Activated naive CD4-positive, alpha-beta T cell treated with Interleukin-2 at 50 U/mL for 16 hours (primary cell): ENCODE measurements at regions not wholly inside any gene's neighbourhood (a gene's known extent, or its start where the extent isn't known, plus 50 kb on each side); places are given as distances from the start of the nearest gene placed in this dataset.

Source experiments
- DNase-seq: peaks from one replicate; pipeline ENCODE4 v3.0.0-alpha.2; 2020

GRCh38 chr5:164941132-164941531, 1435.7 kb downstream of the MAT2B start:
- no peak for DNase-seq

- no peak for DNase-seq
Measured at GRCh38 chr5:164950927-164951326, 1445.5 kb downstream of the MAT2B start.

GRCh38 chr5:164951570-164951969, 1446.2 kb downstream of the MAT2B start:
- no peak for DNase-seq

DNA sequence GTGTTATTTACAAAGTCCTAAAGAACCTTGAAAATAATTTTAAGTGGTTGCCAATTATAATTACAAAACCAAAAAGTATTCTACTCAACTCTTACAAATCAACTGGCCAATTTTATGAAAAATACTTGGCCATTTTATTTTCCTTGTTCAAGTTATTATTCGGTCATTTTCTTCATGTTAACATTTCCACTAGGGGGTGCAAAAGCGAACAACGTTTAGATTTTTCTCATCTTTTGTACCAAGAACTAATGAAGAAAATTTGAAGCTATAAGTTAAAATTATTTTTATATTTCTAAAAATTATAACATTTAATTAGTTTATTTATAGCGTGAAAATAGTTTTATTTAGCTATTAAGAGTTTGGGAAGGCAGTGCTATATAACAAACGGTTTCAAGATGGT, 1453.3 kb downstream of the MAT2B start:
- no peak for DNase-seq

- no peak for DNase-seq
Measured at GRCh38 chr5:164959761-164960160, 1454.3 kb downstream of the MAT2B start.

DNA sequence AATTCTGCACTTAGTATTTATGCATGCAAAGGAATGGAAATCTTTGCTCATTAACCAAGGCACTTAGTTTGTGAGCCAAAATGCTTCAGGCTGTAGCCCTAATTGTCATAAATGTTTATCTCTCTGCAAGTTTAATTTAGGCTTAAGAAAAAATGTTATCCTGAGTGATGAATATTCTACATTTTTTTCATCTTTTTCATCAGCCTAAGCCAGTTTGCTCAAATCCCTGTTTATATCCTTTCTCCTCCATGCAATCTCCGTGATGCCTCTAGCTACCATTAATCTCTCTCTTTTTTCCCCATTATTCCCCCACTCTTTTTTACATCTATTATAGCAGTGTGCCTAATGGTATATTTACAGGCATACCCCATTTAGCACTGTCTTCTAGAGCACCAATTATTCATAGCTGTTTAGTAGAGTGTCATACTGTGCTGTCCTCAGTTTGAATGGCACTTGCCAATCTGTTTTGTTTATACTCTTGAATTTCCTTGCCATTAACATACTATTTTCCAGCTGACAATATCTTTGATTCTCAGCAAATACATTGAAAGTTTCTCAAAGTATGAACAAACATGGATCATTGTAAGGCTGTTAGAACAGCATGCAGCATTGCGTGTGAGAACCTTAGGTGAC, 1457.0 kb downstream of the MAT2B start:
- DNase-seq, result no peak

GRCh38 chr5:164966611-164967010, 1461.2 kb downstream of the MAT2B start:
- no peak for DNase-seq

GRCh38 chr5:164967354-164967753, 1461.9 kb downstream of the MAT2B start:
- no peak for DNase-seq

- no peak for DNase-seq
Measured at GRCh38 chr5:164972973-164973372, 1467.6 kb downstream of the MAT2B start.

- DNase-seq, result no peak
Measured at GRCh38 chr5:164975986-164976385, 1470.6 kb downstream of the MAT2B start.

- DNase-seq, result no peak
Measured at GRCh38 chr5:164980480-164980879, 1475.1 kb downstream of the MAT2B start.

DNA sequence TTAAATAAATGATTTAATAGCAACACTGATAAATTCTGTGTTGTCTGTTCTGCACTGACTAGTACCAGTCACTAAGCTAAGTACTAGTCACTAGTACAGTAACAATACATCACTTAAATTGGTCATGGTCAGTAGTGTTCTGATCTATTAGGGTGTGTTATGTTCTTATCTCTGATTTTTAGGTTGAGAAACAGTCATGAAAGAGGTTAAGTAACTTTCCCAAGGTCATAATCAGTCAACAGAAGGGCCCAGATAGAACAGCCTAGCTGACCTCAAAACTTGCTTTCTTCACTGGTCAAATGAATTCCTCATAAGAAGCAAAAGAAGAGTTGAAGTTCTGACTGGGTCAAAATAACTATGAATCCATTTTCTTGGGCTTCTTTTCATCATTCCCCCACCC, 1492.7 kb downstream of the MAT2B start:
- no peak for DNase-seq

DNA sequence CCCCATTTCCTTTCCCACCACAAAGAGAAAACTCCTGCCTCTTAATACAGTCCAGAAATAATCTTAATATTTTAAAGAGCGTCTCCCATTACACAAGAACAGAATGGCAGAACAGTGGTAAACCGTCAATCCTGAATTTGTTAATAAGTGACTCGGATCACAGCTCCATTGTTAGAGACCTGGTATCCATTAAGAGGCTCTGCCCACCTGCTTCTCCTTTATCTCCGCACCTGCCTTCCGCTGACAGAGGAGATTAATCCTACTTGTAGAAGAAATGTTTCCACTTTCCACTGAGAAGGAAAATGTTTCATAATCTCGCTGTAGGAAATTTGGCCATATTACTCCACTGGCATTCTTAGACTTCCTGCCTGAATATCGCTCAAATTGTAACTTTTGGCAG, 1493.2 kb downstream of the MAT2B start:
- DNase-seq, result no peak

- DNase-seq, result no peak
Measured at GRCh38 chr5:165000479-165001190, 1495.2 kb downstream of the MAT2B start.

GRCh38 chr5:165003283-165003682, 1497.9 kb downstream of the MAT2B start:
- DNase-seq, result no peak

GRCh38 chr5:165004175-165004574, 1498.8 kb downstream of the MAT2B start:
- no peak for DNase-seq

GRCh38 chr5:165014439-165014838, 1509.0 kb downstream of the MAT2B start:
- DNase-seq, result no peak

DNA sequence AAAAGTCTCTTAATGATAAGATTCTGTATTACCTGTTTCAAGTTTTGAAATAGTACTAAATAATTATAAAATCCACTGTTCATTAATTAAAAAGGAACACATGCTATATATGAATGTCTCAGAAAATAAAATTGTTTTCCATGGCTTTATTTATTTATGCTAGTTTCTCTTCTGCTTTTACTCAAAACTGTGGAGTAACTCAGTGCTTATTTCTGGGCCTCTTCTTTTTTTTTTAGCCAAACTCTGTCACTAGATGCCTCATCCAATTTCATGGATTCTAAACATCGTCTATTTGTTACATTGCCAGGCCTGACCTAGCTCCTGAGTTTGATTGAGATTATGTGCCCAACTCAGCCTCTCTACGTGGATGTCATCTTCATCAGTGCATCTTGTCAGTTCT, 1509.7 kb downstream of the MAT2B start:
- DNase-seq, result no peak

DNA sequence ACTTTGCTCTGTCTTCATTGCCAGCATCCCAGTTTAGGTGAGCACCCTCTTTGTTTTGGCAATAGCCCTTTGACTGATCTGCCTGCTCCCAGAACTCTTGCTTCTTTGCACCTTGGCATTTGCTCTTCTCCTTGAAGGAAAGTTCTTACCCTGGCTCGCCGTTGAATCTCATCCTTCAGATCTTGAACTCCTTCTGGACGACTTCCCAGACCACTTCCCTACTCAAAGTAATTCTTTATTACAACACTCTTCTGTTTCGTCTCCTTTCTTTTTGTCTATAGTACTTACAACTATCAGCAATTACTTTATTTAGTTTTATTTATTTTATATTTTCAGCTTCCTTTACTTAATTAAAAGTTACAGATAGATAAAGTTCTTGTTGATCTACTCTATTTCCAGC, 1510.1 kb downstream of the MAT2B start:
- DNase-seq, result no peak

- no peak for DNase-seq
Measured at GRCh38 chr5:165026971-165027370, 1521.6 kb downstream of the MAT2B start.

DNA sequence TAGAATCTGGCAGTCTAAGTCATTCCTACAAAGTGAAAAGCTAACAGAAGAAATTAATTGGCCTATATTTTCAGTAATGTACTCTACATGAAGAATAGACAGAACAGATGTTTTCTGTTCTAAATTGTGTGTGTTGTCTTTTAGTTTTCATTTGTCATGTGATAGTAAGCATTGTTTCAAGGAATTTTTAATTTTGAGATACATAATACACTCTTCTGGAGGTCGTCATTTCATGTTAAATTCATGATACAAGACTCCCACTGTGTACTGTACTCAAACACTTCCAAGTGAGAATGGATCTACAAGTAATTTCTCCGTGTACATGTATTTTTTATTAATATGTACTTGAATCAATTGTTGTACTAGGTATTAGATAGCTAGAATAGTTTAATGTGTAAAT, 1522.9 kb downstream of the MAT2B start:
- no peak for DNase-seq

GRCh38 chr5:165029099-165029870, 1523.9 kb downstream of the MAT2B start:
- no peak for DNase-seq

DNA sequence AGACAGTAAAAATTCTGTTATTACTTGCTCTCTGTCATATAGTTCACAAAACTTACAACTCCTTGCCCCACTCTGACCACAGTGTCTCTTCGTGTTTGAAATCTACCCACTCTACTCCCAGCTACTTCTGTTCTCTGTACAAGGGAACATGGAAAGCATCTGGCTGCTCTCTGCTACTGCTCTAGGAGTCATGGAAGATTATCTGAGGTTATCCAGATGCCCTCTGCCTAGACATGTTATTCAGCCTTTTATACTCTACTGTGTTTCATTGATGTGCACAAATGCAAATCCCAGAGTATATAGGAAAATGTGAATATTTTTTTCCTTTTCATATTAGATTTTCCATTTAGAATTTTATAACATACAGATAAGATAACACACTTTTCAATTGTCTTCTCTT, 1525.6 kb downstream of the MAT2B start:
- DNase-seq, result no peak

DNA sequence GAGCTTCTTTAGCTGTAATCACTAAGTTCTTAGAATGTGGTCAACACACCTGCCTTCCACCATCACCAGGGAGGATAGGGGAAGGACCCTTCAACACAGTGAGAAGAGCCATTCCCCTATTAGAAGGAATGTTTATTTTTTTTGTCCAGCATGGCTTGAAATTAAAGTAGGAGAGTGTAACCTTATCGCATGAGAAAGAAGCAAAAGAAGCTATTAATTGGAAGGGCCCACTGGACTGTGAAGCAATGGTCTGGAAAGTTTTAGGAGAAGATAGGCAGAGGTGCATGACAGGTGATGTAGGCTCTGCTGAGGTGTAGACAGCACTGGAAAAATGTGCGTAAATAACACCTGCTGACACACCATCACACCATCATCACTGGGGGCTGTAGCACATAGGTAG, 1526.0 kb downstream of the MAT2B start:
- DNase-seq, result no peak
